Stimulated activated CD8-positive, alpha-beta memory T cell treated with anti-CD3 and anti-CD28 coated beads, Interleukin-12 subunit alpha, Interleukin-12 subunit beta, amount 100 ng/mL, for 4 hours (primary cell): ENCODE measurements at regions not wholly inside any gene's neighbourhood (a gene's known extent, or its start where the extent isn't known, plus 50 kb on each side); places are given as distances from the start of the nearest gene placed in this dataset.

Source experiments
- DNase-seq: peaks from one replicate; pipeline ENCODE4 v3.0.0-alpha.2; 2020; ENCODE audit warnings: low read depth

- no peak for DNase-seq
Measured at GRCh38 chr6:1088492-1089001, 223.4 kb upstream of the FOXQ1 start.

- no peak for DNase-seq
Measured at GRCh38 chr6:1087154-1087843, 224.6 kb upstream of the FOXQ1 start.

GRCh38 chr6:1086446-1087153 is 225.3 kb upstream of the FOXQ1 start:
- no peak for DNase-seq

GRCh38 chr6:1082285-1082935 is 229.5 kb upstream of the FOXQ1 start:
- no peak for DNase-seq

GRCh38 chr6:1081551-1082284 is 230.2 kb upstream of the FOXQ1 start:
- DNase-seq, result no peak

GRCh38 chr6:1080453-1081337 is 231.2 kb upstream of the FOXQ1 start:
- DNase-seq, result no peak

GRCh38 chr6:1079525-1079924 is 232.4 kb upstream of the FOXQ1 start:
- no peak for DNase-seq

GRCh38 chr6:1077478-1078416 is 234.2 kb upstream of the FOXQ1 start:
- DNase-seq, result no peak

GRCh38 chr6:1076531-1077459 is 235.1 kb upstream of the FOXQ1 start:
- DNase-seq, result no peak

GRCh38 chr6:1075880-1076279 is 236.0 kb upstream of the FOXQ1 start:
- no peak for DNase-seq

GRCh38 chr6:1075444-1075843 is 236.5 kb upstream of the FOXQ1 start:
- DNase-seq, result no peak

- DNase-seq, result no peak
Measured at GRCh38 chr6:1070085-1070521, 241.8 kb upstream of the FOXQ1 start.

- DNase-seq, result no peak
Measured at GRCh38 chr6:1068905-1069304, 243.0 kb upstream of the FOXQ1 start.

GRCh38 chr6:1068068-1068467 is 243.8 kb upstream of the FOXQ1 start:
- DNase-seq, result no peak

- no peak for DNase-seq
Measured at GRCh38 chr6:1067346-1067745, 244.6 kb upstream of the FOXQ1 start.

- no peak for DNase-seq
Measured at GRCh38 chr6:1066449-1067090, 245.3 kb upstream of the FOXQ1 start.

- no peak for DNase-seq
Measured at GRCh38 chr6:1065986-1066385, 245.9 kb upstream of the FOXQ1 start.

- DNase-seq, result no peak
Measured at GRCh38 chr6:1063671-1064355, 248.1 kb upstream of the FOXQ1 start.
